ENCODE measurements at regions not wholly inside any gene's neighbourhood (a gene's known extent, or its start where the extent isn't known, plus 50 kb on each side); places are given as distances from the start of the nearest gene placed in this dataset.

- H3K4me3 ChIP-seq (replicated peaks in 1 of 2; ENCODE audit: low read depth in 2 of 2, low read length in 2 of 2), result no peak overlapping the region
- no peak for TF ChIP-seq CTCF (IDR thresholded peaks at IDR 0.05; ENCODE audit: low read depth, low read length)
- DNase-seq (ENCODE audit: low read depth in 2 of 2), result no peak
These were observed 732.3 kb downstream of the FGF9 start for GRCh38 chr13:22403144-22403543.

- no peak for TF ChIP-seq CTCF (IDR thresholded peaks at IDR 0.05; ENCODE audit: low read depth, low read length)
- no peak overlapping the region for H3K4me3 ChIP-seq (replicated peaks in 1 of 2; ENCODE audit: low read depth in 2 of 2, low read length in 2 of 2)
- no peak for DNase-seq (ENCODE audit: low read depth in 2 of 2)
These were observed 735.0 kb downstream of the FGF9 start for GRCh38 chr13:22405891-22406290.

- DNase-seq (ENCODE audit: low read depth in 2 of 2), result no peak
- no peak overlapping the region for H3K4me3 ChIP-seq (replicated peaks in 1 of 2; ENCODE audit: low read depth in 2 of 2, low read length in 2 of 2)
These were observed 741.6 kb downstream of the FGF9 start for GRCh38 chr13:22412452-22412851.

GRCh38 chr13:22422023-22422422 is 751.1 kb downstream of the FGF9 start:
- H3K4me3 ChIP-seq (replicated peaks in 1 of 2; ENCODE audit: low read depth in 2 of 2, low read length in 2 of 2), result no peak overlapping the region
- TF ChIP-seq CTCF (IDR thresholded peaks at IDR 0.05; ENCODE audit: low read depth, low read length), result no peak
- DNase-seq (ENCODE audit: low read depth in 2 of 2), result no peak

More at GRCh38 chr13:22412452-22412851, 741.6 kb downstream of the FGF9 start:
- no peak for TF ChIP-seq CTCF (IDR thresholded peaks at IDR 0.05; ENCODE audit: low read depth, low read length)

- TF ChIP-seq CTCF (IDR thresholded peaks at IDR 0.05; ENCODE audit: low read depth, low read length), result no peak
- DNase-seq (ENCODE audit: low read depth in 2 of 2), result no peak
- H3K4me3 ChIP-seq (replicated peaks in 1 of 2; ENCODE audit: low read depth in 2 of 2, low read length in 2 of 2), result no peak overlapping the region
These were observed 751.8 kb downstream of the FGF9 start for GRCh38 chr13:22422712-22423111.

GRCh38 chr13:22423261-22423660 is 752.4 kb downstream of the FGF9 start:
- no peak for TF ChIP-seq CTCF (IDR thresholded peaks at IDR 0.05; ENCODE audit: low read depth, low read length)
- H3K4me3 ChIP-seq (replicated peaks in 1 of 2; ENCODE audit: low read depth in 2 of 2, low read length in 2 of 2), result no peak overlapping the region
- no peak for DNase-seq (ENCODE audit: low read depth in 2 of 2)

GRCh38 chr13:22425087-22425486 is 754.2 kb downstream of the FGF9 start:
- no peak for TF ChIP-seq CTCF (IDR thresholded peaks at IDR 0.05; ENCODE audit: low read depth, low read length)

More at GRCh38 chr13:22425087-22425486, 754.2 kb downstream of the FGF9 start:
- H3K4me3 ChIP-seq (replicated peaks in 1 of 2; ENCODE audit: low read depth in 2 of 2, low read length in 2 of 2), result no peak overlapping the region
- no peak for DNase-seq (ENCODE audit: low read depth in 2 of 2)
